ENCODE measurements at regions not wholly inside any gene's neighbourhood (a gene's known extent, or its start where the extent isn't known, plus 50 kb on each side); places are given as distances from the start of the nearest gene placed in this dataset.
"Not testable (repeated sequence)": the region's sequence is repeated elsewhere in the genome, so short reads cannot be mapped to it uniquely, and the experiment has no call there.

- H3K27ac ChIP-seq: no peak overlapping the region
- TF ChIP-seq ZFX (IDR thresholded peaks at IDR 0.05): no peak
- no peak for TF ChIP-seq CTCF (conservative IDR thresholded peaks at IDR 0.05)
Measured at GRCh38 chr14:55849833-55850232, 268.4 kb upstream of the PELI2 start.

- no peak for TF ChIP-seq CTCF (conservative IDR thresholded peaks at IDR 0.05)
- TF ChIP-seq ZFX (IDR thresholded peaks at IDR 0.05): no peak
- no peak overlapping the region for H3K27ac ChIP-seq
Measured at GRCh38 chr14:55850825-55851241, 267.4 kb upstream of the PELI2 start.

GRCh38 chr14:55851301-55851700 lies 266.9 kb upstream of the PELI2 start:
- no peak overlapping the region for H3K27ac ChIP-seq
- TF ChIP-seq ZFX (IDR thresholded peaks at IDR 0.05): no peak
- TF ChIP-seq CTCF (conservative IDR thresholded peaks at IDR 0.05): no peak

GRCh38 chr14:55851961-55852360 lies 266.2 kb upstream of the PELI2 start:
- TF ChIP-seq CTCF (conservative IDR thresholded peaks at IDR 0.05) (no peak), ZFX (IDR thresholded peaks at IDR 0.05) (no peak)
- H3K27ac ChIP-seq: no peak overlapping the region

- no peak overlapping the region for H3K27ac ChIP-seq
- TF ChIP-seq ZFX (IDR thresholded peaks at IDR 0.05) (no peak), CTCF (conservative IDR thresholded peaks at IDR 0.05) (no peak)
Measured at GRCh38 chr14:55855751-55856150, 262.5 kb upstream of the PELI2 start.

- no peak for TF ChIP-seq ZFX (IDR thresholded peaks at IDR 0.05)
- no peak for TF ChIP-seq CTCF (conservative IDR thresholded peaks at IDR 0.05)
- H3K27ac ChIP-seq: no peak overlapping the region
Measured at GRCh38 chr14:55858604-55859003, 259.6 kb upstream of the PELI2 start.

- H3K27ac ChIP-seq: not testable (repeated sequence)
Measured at GRCh38 chr14:55861561-55861960, 256.6 kb upstream of the PELI2 start.

- peak; percentile 46 for TF ChIP-seq CTCF (conservative IDR thresholded peaks at IDR 0.05)
- no peak for TF ChIP-seq ZFX (IDR thresholded peaks at IDR 0.05)
- H3K27ac ChIP-seq: no peak overlapping the region
Measured at GRCh38 chr14:55864890-55865655, 253.1 kb upstream of the PELI2 start.
